ENCODE measurements at regions not wholly inside any gene's neighbourhood (a gene's known extent, or its start where the extent isn't known, plus 50 kb on each side); places are given as distances from the start of the nearest gene placed in this dataset.

DNA sequence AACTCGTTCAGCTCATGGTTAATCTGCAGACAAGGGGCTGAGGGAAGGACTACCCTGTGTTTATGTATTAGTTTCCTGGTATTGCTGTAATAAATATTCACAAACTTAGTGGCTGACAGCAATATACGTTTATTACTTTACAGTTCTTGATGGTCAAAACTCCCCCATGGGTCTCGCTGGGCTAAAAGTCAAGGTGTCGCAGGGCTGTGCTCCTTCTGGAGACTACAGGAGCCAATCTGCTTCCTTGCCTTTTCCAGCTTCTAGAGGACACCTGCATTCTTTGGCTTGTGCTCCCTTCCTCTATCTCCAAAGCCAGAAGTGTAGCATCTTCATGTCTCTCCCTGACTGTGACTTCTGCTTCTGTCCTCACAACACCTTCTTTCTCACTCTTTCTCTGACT is 653.8 kb upstream of the RIOK2 start:
- Histone ChIP-seq H3K4me1 (peaks cover 5 to 39% (median 14%) of the 10 kb centered on the region in 4 donors), H3K9me3 (peaks cover 0 to 9% (median 0%) of the 10 kb centered on the region in 4 donors), H3K27ac (replicated peaks in 1 of 4) (no peak overlapping the region), H3K36me3 (no peaks in the 10 kb centered on the region), H3K4me3 (no peak overlapping the region), H3K27me3 (no peaks in the 10 kb centered on the region)
- DNase-seq (ENCODE audit: extremely low spot score): no peak
- intact Hi-C loops (cut with DNase I): no loop called here
- no peak for TF ChIP-seq POLR2AphosphoS5 (IDR thresholded peaks at IDR 0.05)
- 97% methylated on average over 4 of the region's 4 CpGs for WGBS

DNA sequence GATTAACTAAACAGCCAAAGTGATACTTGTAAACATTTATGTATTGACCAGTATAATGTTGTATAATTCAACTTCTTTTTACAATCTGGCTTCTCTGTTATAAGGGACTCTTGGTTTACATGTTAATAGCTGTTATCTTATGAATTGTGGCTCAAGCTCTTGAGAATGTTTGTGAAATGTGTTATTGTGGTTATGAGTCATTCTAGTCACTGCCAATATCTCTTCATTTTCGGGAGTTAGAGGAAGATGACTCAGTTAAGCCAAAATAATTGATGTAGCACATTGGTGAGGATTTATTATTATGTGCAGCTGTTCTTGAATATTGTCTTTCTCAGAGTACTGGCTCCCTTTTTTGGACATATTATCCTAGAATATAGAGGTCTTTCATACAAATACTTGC is 655.2 kb upstream of the RIOK2 start:
- Histone ChIP-seq H3K36me3 (no peaks in the 10 kb centered on the region), H3K27ac (replicated peaks in 1 of 4) (no peak overlapping the region), H3K4me3 (no peak overlapping the region), H3K9me3 (no peaks in the 10 kb centered on the region), H3K27me3 (no peaks in the 10 kb centered on the region), H3K4me1 (peaks cover 5 to 44% (median 18%) of the 10 kb centered on the region in 4 donors)
- no peak for DNase-seq (ENCODE audit: extremely low spot score)
- intact Hi-C loops (cut with DNase I): no loop called here
- 3% methylated on average over 1 of the region's 1 CpG for WGBS
- TF ChIP-seq, protein P1, sequence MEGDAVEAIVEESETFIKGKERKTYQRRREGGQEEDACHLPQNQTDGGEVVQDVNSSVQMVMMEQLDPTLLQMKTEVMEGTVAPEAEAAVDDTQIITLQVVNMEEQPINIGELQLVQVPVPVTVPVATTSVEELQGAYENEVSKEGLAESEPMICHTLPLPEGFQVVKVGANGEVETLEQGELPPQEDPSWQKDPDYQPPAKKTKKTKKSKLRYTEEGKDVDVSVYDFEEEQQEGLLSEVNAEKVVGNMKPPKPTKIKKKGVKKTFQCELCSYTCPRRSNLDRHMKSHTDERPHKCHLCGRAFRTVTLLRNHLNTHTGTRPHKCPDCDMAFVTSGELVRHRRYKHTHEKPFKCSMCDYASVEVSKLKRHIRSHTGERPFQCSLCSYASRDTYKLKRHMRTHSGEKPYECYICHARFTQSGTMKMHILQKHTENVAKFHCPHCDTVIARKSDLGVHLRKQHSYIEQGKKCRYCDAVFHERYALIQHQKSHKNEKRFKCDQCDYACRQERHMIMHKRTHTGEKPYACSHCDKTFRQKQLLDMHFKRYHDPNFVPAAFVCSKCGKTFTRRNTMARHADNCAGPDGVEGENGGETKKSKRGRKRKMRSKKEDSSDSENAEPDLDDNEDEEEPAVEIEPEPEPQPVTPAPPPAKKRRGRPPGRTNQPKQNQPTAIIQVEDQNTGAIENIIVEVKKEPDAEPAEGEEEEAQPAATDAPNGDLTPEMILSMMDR (IDR thresholded peaks at IDR 0.05): no peak
- TF ChIP-seq EP300 (IDR thresholded peaks at IDR 0.05) (no peak), POLR2A (IDR thresholded peaks at IDR 0.05; ENCODE audit: low read depth) (no peak), POLR2AphosphoS5 (IDR thresholded peaks at IDR 0.05) (no peak)

DNA sequence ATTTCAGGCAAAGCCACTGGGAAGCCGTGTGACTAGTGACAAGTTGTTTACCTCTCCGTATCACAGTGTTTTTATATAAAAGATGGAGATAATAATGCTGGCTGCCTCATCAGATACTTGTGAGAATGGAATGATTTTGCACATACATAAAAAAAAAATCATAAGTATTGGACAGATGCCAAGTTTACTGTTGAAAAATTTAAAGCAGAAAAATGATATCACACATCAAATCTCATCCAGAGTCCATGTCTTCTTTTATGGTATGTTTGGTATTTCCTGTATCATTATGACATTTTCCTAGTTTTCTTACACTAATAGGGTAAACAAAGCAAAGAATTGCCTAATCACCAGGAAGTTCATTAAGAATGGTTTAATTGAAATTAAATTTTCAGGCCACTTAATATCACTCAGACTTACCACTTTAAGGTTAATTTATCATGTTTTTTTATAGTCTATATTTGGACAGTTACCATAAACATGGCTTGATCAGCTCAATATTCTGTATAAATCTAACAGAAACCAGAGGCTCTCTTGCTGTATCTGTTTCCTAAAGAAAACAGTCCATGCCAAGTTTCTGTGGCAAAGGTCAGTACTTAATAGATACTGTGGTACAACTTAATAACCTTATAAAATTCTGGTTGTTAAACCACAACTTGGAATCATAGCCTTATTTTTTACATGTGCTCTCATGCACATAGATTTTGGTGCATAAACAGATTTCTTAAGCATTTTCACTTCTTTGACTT is 656.5 kb upstream of the RIOK2 start:
- Histone ChIP-seq H3K4me1 (peaks cover 5 to 54% (median 27%) of the 10 kb centered on the region in 4 donors), H3K27me3 (no peaks in the 10 kb centered on the region), H3K36me3 (no peaks in the 10 kb centered on the region), H3K9me3 (no peaks in the 10 kb centered on the region), H3K4me3 (no peak overlapping the region), H3K27ac (replicated peaks in 1 of 4) (no peak overlapping the region)
- no peak for DNase-seq (ENCODE audit: extremely low spot score)
- no peak for TF ChIP-seq POLR2A (IDR thresholded peaks at IDR 0.05; ENCODE audit: low read depth)
- TF ChIP-seq, protein P1 (IDR thresholded peaks at IDR 0.05): no peak
- no peak for TF ChIP-seq POLR2AphosphoS5 (IDR thresholded peaks at IDR 0.05)
- no peak for TF ChIP-seq EP300 (IDR thresholded peaks at IDR 0.05)
- intact Hi-C loops (cut with DNase I): no loop called here
- 72% methylated on average over 2 of the region's 2 CpGs for WGBS

DNA sequence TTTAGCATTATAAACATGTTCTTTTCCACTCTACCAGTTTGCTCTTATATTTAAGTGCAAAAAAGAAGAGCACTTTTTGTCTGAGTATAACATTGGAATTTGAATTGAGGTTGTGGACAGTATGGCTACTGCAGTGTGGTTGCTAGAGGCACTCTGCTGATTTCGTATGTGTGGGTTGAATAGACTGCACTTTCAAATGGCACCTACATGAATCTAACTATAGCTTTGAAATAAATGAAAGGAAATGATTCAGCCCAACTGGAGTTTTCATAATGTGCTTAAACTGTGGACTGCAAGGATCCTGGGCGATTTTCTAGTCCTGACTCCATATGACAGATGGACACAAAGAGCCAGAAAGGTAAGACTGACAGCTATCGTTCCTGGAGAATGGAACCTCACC is 657.6 kb upstream of the RIOK2 start:
- Histone ChIP-seq H3K27ac (replicated peaks in 1 of 4) (no peak overlapping the region), H3K36me3 (no peaks in the 10 kb centered on the region), H3K4me1 (peaks cover 5 to 49% (median 27%) of the 10 kb centered on the region in 4 donors), H3K27me3 (no peaks in the 10 kb centered on the region), H3K9me3 (no peaks in the 10 kb centered on the region), H3K4me3 (no peak overlapping the region)
- 68% methylated on average over 3 of the region's 3 CpGs for WGBS
- intact Hi-C loops (cut with DNase I): no loop called here
- no peak for DNase-seq (ENCODE audit: extremely low spot score)
- TF ChIP-seq, protein P1 (IDR thresholded peaks at IDR 0.05): no peak
- TF ChIP-seq EP300 (IDR thresholded peaks at IDR 0.05) (no peak), POLR2AphosphoS5 (IDR thresholded peaks at IDR 0.05) (no peak), POLR2A (IDR thresholded peaks at IDR 0.05; ENCODE audit: low read depth) (no peak)

DNA sequence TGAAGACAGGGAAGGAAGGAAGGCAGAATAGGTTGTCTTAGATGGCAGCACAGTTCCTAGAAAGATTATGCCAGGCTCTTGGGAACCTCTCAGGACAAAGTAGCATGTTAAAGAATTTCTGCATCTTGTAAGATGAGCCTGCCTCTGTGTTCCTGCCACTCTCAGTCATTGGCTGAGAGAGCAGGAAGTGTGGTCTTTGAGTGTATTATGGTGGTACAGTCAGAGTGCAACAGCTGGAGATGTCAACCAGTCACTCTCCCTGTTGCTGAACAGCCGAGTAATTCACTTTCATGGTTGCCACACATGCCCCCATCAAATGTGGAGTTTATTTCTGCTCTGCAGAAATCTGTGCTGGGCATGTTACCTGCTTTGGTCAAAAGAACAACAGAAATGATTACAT is 659.6 kb upstream of the RIOK2 start:
- intact Hi-C loops (cut with DNase I): no loop called here
- H3K9me3 ChIP-seq: no peaks in the 10 kb centered on the region
- no peak for TF ChIP-seq EP300 (IDR thresholded peaks at IDR 0.05)
- no peak for TF ChIP-seq POLR2A (IDR thresholded peaks at IDR 0.05; ENCODE audit: low read depth)
- TF ChIP-seq, protein P1 (IDR thresholded peaks at IDR 0.05): no peak
- TF ChIP-seq POLR2AphosphoS5 (IDR thresholded peaks at IDR 0.05): no peak
- peaks cover 5 to 49% (median 27%) of the 10 kb centered on the region in 4 donors for H3K4me1 ChIP-seq
- no peak overlapping the region for H3K4me3 ChIP-seq
- no peaks in the 10 kb centered on the region for H3K36me3 ChIP-seq
- no peaks in the 10 kb centered on the region for H3K27me3 ChIP-seq
- 80% methylated on average over 1 of the region's 1 CpG for WGBS
- no peak for DNase-seq (ENCODE audit: extremely low spot score)
- no peak overlapping the region for H3K27ac ChIP-seq (replicated peaks in 1 of 4)
